Stimulated activated CD8-positive, alpha-beta memory T cell treated with anti-CD3 and anti-CD28 coated beads, Interleukin-12 subunit alpha, Interleukin-12 subunit beta, amount 100 ng/mL, for 1 hour (primary cell): ENCODE measurements at regions not wholly inside any gene's neighbourhood (a gene's known extent, or its start where the extent isn't known, plus 50 kb on each side); places are given as distances from the start of the nearest gene placed in this dataset.

Experiments
- DNase-seq: peaks from one replicate; pipeline ENCODE4 v3.0.0-alpha.2; 2020; ENCODE audit warnings: low read depth

- no peak for DNase-seq
These were observed 175.4 kb upstream of the PREP start for GRCh38 chr6:105578179-105578707.

DNA sequence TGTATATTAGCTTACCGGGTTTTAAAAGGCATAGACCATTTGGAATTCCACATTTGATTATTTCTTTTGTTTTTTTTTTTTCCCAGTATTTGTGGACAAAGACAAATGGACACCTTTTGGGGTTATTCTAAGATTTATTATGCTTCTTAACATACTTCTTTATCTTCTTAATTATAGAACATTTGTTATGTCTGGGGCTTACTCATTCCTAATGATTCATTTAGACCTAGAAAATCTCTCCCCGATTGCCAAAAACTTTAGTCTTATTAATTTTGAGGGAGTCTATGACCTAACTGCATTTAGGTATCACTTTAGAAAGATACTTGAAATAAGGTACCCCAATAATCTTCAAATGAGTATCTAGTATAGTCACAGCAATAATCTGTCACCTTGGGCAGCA is 170.7 kb upstream of the PREP start:
- no peak for DNase-seq

DNA sequence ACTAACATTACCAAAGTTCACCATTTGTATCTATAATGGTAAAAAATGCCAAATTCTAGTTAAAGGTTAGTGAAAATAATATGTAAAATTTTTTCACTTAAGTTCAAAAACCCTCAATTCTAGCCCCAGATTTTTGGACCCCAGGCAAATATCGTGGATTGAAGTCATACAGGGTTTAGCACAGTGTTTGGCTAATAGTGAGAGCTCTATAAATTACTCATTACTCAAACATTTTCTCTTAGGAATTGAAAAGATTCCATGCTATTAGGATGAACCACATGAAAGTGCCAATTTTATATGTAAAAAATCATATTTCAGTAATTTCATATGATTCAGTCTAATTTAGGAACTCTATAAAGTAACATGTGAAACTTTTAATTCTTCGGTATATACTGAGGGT is 170.3 kb upstream of the PREP start:
- DNase-seq, result no peak

- no peak for DNase-seq
These were observed 167.5 kb upstream of the PREP start for GRCh38 chr6:105570416-105570815.

GRCh38 chr6:105569706-105570105 is 166.8 kb upstream of the PREP start:
- DNase-seq, result no peak

- DNase-seq, result no peak
These were observed 165.9 kb upstream of the PREP start for GRCh38 chr6:105568751-105569150.

DNA sequence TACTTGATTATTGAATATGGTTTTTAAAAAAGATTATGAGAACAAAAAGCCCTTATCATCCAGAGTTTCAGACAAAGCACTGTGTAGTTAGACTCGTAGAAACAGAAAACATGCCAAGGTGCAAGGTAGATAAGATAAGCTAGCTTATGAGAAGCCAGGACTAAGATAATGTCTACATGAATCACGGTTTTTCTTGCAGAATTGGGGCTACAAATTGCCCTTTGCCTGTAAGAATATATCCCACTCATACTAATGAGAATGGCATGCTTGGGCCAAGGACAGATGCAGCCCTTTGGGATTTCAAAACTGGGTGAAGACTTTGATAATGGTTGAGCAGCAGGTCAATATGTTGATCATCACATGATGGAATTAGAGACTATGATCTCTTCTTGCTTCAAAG is 165.3 kb upstream of the PREP start:
- no peak for DNase-seq

GRCh38 chr6:105567140-105567539 is 164.3 kb upstream of the PREP start:
- DNase-seq, result no peak

GRCh38 chr6:105566503-105566902 is 163.6 kb upstream of the PREP start:
- DNase-seq, result no peak

- DNase-seq, result no peak
These were observed 161.4 kb upstream of the PREP start for GRCh38 chr6:105564121-105564902.

DNA sequence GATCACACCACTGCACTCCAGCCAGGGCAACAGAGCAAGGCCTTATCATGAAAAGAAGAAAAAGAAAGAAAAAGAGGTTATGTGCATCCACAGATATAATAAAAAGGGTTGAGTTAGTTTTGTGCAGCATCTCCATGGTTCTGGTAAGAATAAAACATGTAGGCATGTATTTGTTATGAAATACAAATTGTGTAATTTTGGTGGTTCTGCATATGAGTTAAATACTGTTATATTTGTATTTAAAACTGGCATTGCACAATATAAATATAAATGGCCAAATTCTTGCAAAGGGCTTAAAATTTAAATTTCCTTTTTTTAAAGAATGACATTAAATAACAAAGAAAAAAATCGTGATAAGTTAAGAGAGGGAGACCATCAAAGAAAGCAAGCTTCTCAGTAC is 159.1 kb upstream of the PREP start:
- no peak for DNase-seq

DNA sequence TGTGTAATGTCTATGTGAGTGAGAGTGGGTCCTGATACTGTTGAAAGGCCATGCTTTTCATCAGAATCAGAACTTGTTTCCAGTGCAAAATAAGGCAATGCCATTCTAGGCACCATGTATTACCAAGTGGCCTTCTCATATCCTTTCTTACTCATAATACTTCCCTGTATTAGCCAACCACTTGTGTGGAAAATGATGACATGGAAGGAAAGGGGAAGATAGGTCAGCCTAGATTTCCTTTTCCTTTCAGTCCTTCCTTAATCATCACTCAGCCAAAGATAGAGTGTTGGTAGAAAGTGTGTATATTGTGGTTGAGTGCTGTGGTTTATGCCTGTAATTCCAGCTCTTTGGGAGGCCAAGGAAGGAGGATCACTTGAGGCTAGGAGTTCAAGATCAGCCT is 158.6 kb upstream of the PREP start:
- DNase-seq, result no peak

DNA sequence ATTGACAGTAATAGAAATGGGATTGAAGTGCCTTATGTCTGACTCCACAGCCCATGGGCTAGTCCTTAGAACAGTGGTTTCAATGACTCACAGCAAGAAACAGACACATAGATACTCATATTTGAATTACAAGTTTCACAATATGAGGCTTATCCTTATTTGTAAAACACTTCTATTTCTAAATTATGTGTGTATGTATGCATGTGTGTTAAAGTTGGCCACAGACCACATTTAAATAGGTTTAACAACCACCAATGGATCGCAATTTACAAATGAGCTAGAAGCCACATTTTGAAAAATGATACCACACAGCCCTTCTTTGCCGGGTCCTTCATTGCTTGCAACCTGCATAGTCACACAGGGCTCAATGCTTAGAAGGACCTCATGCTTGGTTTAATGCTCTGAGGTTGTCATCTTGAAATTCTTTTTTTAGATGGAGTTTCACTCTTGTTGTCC is 157.8 kb upstream of the PREP start:
- no peak for DNase-seq

- no peak for DNase-seq
These were observed 154.4 kb upstream of the PREP start for GRCh38 chr6:105557291-105557690.

GRCh38 chr6:105553171-105553570 is 150.3 kb upstream of the PREP start:
- DNase-seq, result no peak

DNA sequence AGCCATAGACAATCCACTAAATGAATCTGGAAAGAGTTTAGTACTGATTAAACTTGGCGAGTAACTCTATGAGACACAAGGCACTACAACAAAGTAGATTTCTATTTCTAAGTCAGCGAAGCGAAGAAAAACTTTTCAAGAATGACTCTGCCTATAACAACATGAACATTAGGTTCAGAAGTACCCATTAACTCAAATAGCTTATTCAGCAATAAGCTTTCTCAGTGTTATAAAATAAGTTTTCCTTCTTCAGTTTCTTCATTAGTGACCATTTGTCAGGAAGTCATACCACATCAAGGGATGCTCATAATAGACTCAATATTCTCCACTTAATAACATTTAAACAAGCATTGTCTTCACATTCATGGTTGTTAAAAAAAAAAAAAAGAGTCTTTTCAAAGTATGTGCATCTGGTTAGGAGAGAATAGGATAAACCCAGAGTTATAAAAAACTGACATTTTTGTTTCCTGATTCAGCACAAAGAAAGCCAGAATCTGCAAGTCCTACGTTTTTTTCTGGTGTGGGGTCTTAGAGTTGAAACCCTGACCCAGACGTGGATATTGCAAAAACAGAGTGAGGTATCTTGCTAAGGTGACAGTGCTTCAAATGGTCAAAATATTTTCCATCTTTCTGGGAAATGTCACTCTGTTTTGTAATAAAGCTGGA is 148.2 kb upstream of the PREP start:
- no peak for DNase-seq

DNA sequence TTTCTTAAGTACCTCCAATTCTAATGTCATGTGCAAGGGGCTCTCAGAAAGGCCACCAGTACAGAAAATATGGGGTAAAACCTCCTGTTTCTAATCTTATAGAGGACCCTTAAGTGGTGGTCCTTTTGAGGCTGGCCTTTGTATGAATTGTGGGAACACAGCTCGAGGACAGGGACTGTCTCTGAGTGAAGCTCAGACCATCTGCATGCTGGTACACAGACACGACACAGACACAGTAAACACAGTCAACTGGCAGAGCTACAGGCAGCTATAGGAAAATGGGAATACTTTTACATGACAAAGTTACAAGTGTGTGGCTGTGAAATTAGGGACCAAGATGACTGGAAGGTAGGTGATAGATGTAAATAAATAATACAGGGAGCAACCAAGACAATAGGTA is 143.9 kb upstream of the PREP start:
- no peak for DNase-seq

DNA sequence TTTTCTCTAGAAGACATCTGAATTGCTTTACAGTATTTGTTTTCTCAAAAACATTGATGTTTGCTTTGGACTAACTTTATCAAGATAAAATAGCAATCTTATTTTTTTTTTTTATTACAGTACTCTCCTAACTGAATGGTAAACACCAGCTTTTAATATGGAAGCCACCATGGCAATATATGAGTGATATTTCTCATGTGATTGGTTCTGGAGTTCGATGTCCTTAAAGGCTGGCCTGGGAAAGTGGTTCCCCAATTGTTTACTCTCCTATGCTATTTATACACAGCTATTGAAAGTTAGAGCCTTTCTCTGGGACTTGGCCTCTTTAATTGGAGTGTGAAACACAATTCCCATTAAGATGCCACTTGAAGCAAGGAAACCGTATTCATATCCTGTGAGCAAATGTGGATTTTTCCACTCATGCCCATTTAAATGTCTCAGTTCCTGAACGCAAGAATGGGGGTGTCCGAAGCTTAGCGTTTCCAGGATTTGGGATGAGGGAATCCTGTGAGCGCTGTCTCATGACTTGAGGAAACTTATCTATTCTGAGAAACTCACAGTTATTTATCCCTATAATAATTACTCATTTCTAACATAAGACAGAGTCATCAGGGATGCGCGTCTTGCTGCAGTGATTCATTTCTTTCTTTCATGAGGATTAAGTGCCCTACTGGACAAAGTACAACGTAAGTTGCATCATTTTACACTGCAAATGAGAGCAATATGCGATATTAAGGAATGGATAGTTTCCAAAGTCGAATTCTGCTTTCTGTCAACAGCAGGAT is 143.3 kb upstream of the PREP start:
- no peak for DNase-seq

GRCh38 chr6:105545228-105545920 is 142.5 kb upstream of the PREP start:
- DNase-seq, result no peak

DNA sequence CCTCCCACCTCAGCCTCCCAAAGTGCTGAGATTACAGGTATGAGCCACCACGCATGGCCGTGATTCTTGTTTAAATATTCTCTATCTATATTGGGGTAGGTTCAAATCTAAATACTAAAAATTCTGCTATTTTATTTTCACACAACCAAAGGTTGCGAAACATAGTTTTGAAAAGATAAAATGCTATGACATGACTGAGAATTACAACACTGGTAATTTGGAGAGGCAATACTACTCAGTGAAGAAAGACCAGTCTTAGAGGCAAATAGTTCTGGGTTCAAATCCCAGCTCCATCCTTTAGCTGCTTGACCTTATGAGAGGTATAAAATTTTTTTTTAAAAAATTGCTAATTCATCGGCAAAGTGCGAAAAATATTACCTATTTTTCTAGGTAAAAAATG is 137.0 kb upstream of the PREP start:
- no peak for DNase-seq

DNA sequence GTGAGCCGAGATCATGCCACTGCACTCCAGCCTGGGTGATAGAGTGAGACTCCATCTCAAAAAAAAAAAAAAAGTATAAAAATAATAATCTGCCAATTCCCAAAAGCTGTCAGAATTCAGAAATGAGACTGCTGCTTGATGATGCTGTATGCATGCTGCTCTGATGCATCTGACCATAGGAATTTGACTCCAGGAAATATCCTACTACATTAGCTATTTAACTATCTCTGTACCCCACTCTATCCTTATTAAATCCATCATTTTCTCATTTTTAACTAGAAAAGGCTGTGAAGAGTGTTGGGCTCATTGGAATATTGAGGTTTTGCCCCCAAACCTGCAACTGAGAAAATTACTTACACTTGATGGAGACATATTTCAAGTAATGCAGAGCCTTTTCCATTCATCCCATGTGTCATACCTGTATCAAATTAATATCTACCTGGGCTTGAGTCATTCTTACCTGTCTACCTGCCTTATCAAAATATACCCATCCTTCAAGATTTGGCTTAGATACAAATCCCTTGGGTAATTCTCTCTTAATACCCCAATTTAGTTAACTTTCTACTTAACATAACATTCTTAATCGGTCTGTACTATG is 135.2 kb upstream of the PREP start:
- DNase-seq, result no peak

- no peak for DNase-seq
These were observed 134.1 kb upstream of the PREP start for GRCh38 chr6:105536961-105537360.
